ENCODE measurements at regions not wholly inside any gene's neighbourhood (a gene's known extent, or its start where the extent isn't known, plus 50 kb on each side); places are given as distances from the start of the nearest gene placed in this dataset.
"Not testable (repeated sequence)": the region's sequence is repeated elsewhere in the genome, so short reads cannot be mapped to it uniquely, and the experiment has no call there.

GRCh38 chr16:73951481-73951880 lies 345.1 kb upstream of the PSMD7 start:
- no peak overlapping the region for H3K9ac ChIP-seq (ENCODE audit: low read length)
- no peak for DNase-seq
- H4K12ac ChIP-seq (ENCODE audit: low read depth, low read length): no peak overlapping the region
- H3K36me3 ChIP-seq (ENCODE audit: control insufficient read depth in 1 of 2, insufficient read depth in 2 of 2, low read length in 2 of 2): no peaks in the 10 kb centered on the region
- no peak overlapping the region for H2AK5ac ChIP-seq (ENCODE audit: low read length)
- H3K18ac ChIP-seq (ENCODE audit: low read length): no peak overlapping the region
- no peaks in the 10 kb centered on the region for H3K4me1 ChIP-seq (ENCODE audit: control insufficient read depth in 1 of 2, insufficient read depth in 2 of 2, low read length in 2 of 2)
- H3K14ac ChIP-seq (ENCODE audit: low read length): no peak overlapping the region
- no peaks in the 10 kb centered on the region for H3K9me3 ChIP-seq (ENCODE audit: insufficient read depth, low read depth, low read length)
- H3K27ac ChIP-seq (ENCODE audit: low read depth, low read length): no peak overlapping the region
- no peak overlapping the region for H4K91ac ChIP-seq (ENCODE audit: low read depth, low read length)
- H3K79me1 ChIP-seq (ENCODE audit: low read length): no peaks in the 10 kb centered on the region
- no peak overlapping the region for H2BK120ac ChIP-seq (ENCODE audit: insufficient read depth, low read length, poor library complexity)
- no peak overlapping the region for H3K4me3 ChIP-seq (ENCODE audit: low read depth, low read length)
- H2AFZ ChIP-seq (ENCODE audit: insufficient read depth, low read length, poor library complexity): no peak overlapping the region
- no peaks in the 10 kb centered on the region for H3K79me2 ChIP-seq (ENCODE audit: control insufficient read depth, insufficient read depth, low read length, poor library complexity)
- no peak overlapping the region for H4K8ac ChIP-seq (ENCODE audit: low read depth, low read length)
- no peak overlapping the region for H3K4me2 ChIP-seq (ENCODE audit: low read length)
- no peak overlapping the region for H2BK12ac ChIP-seq (ENCODE audit: low read length)
- no peaks in the 10 kb centered on the region for H3K27me3 ChIP-seq (ENCODE audit: insufficient read depth, low read length)
- no peak overlapping the region for H3K4ac ChIP-seq (ENCODE audit: low read depth, low read length)
- H2BK5ac ChIP-seq (ENCODE audit: low read depth, low read length, poor library complexity): no peak overlapping the region
- no CpG with 5 or more reads among the region's 3 CpGs for WGBS (ENCODE audit: extremely low coverage, insufficient coverage, insufficient read length)
- H3K23ac ChIP-seq (ENCODE audit: low read length): no peak overlapping the region

DNA sequence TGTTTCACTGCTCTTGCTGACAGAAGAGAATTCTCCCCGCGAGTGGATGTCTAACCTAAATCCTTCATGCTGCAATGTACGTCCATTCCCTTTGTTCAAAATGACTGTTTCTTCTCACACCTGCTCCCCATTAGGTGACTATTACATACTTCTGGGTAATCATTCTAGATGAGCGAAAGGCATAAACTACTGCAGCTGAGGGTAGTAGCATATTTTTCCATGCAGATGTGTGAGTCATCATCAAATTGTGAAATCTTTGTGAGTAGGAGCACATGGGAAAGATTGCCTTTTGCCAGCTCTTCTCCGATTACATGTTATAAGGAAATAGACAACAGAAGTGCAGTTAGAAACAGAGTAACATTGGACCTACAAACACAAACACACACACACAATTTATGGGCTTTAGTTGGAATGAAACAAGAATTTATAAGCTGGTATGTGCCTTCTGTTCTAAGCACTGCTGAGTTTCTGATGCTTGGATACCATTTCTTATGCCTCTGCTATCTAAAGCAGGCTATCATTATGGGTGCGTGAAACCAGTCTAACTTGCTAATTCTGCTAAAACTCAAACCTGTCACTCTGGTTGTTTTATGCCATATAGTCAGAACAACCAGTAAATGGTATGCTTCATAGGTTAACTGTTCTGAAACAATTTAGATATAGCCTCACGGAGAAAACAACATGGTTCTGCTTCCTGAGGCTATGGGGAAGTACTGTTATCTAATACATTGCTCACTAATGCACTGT lies 346.9 kb upstream of the PSMD7 start:
- H3K9ac ChIP-seq (ENCODE audit: low read length): no peak overlapping the region
- no peaks in the 10 kb centered on the region for H3K36me3 ChIP-seq (ENCODE audit: control insufficient read depth in 1 of 2, insufficient read depth in 2 of 2, low read length in 2 of 2)
- H2BK12ac ChIP-seq (ENCODE audit: low read length): no peak overlapping the region
- no peaks in the 10 kb centered on the region for H3K4me1 ChIP-seq (ENCODE audit: control insufficient read depth in 1 of 2, insufficient read depth in 2 of 2, low read length in 2 of 2)
- no peak overlapping the region for H4K12ac ChIP-seq (ENCODE audit: low read depth, low read length)
- no peak overlapping the region for H3K4ac ChIP-seq (ENCODE audit: low read depth, low read length)
- H2AK5ac ChIP-seq (ENCODE audit: low read length): no peak overlapping the region
- H3K4me2 ChIP-seq (ENCODE audit: low read length): no peak overlapping the region
- DNase-seq: peak; percentile 72 to 96
- no peaks in the 10 kb centered on the region for H3K9me3 ChIP-seq (ENCODE audit: insufficient read depth, low read depth, low read length)
- no peak overlapping the region for H3K18ac ChIP-seq (ENCODE audit: low read length)
- WGBS (ENCODE audit: extremely low coverage, insufficient coverage, insufficient read length): no CpG with 5 or more reads among the region's 7 CpGs
- H4K8ac ChIP-seq (ENCODE audit: low read depth, low read length): no peak overlapping the region
- H2BK5ac ChIP-seq (ENCODE audit: low read depth, low read length, poor library complexity): no peak overlapping the region
- no peak overlapping the region for H3K14ac ChIP-seq (ENCODE audit: low read length)
- no peak overlapping the region for H3K4me3 ChIP-seq (ENCODE audit: low read depth, low read length)
- H3K79me1 ChIP-seq (ENCODE audit: low read length): no peaks in the 10 kb centered on the region
- no peak overlapping the region for H2BK120ac ChIP-seq (ENCODE audit: insufficient read depth, low read length, poor library complexity)
- H2AFZ ChIP-seq (ENCODE audit: insufficient read depth, low read length, poor library complexity): no peak overlapping the region
- H3K27me3 ChIP-seq (ENCODE audit: insufficient read depth, low read length): no peaks in the 10 kb centered on the region
- H3K23ac ChIP-seq (ENCODE audit: low read length): no peak overlapping the region
- H3K27ac ChIP-seq (ENCODE audit: low read depth, low read length): no peak overlapping the region
- no peaks in the 10 kb centered on the region for H3K79me2 ChIP-seq (ENCODE audit: control insufficient read depth, insufficient read depth, low read length, poor library complexity)
- no peak overlapping the region for H4K91ac ChIP-seq (ENCODE audit: low read depth, low read length)

- DNase-seq: no peak
- H4K8ac ChIP-seq (ENCODE audit: low read depth, low read length): no peak overlapping the region
Observed at GRCh38 chr16:73945631-73946030, 351.0 kb upstream of the PSMD7 start.

GRCh38 chr16:73943184-73943583 lies 353.4 kb upstream of the PSMD7 start:
- H3K27ac ChIP-seq (ENCODE audit: low read depth, low read length); H3K4me2 ChIP-seq (ENCODE audit: low read length); H3K4me1 ChIP-seq (ENCODE audit: control insufficient read depth in 1 of 2, insufficient read depth in 2 of 2, low read length in 2 of 2); H3K9ac ChIP-seq (ENCODE audit: low read length); H3K79me2 ChIP-seq (ENCODE audit: control insufficient read depth, insufficient read depth, low read length, poor library complexity); H4K12ac ChIP-seq (ENCODE audit: low read depth, low read length); H3K36me3 ChIP-seq (ENCODE audit: control insufficient read depth in 1 of 2, insufficient read depth in 2 of 2, low read length in 2 of 2); H2BK5ac ChIP-seq (ENCODE audit: low read depth, low read length, poor library complexity); H2BK12ac ChIP-seq (ENCODE audit: low read length); H4K8ac ChIP-seq (ENCODE audit: low read depth, low read length); H3K79me1 ChIP-seq (ENCODE audit: low read length); H3K4ac ChIP-seq (ENCODE audit: low read depth, low read length); H2BK120ac ChIP-seq (ENCODE audit: insufficient read depth, low read length, poor library complexity); H3K9me3 ChIP-seq (ENCODE audit: insufficient read depth, low read depth, low read length); H4K91ac ChIP-seq (ENCODE audit: low read depth, low read length); H2AFZ ChIP-seq (ENCODE audit: insufficient read depth, low read length, poor library complexity); H2AK5ac ChIP-seq (ENCODE audit: low read length); H3K23ac ChIP-seq (ENCODE audit: low read length); H3K14ac ChIP-seq (ENCODE audit: low read length); H3K4me3 ChIP-seq (ENCODE audit: low read depth, low read length); H3K18ac ChIP-seq (ENCODE audit: low read length); H3K27me3 ChIP-seq (ENCODE audit: insufficient read depth, low read length): not testable (repeated sequence)
- DNase-seq: peak; percentile 59 to 85
- no CpG with 5 or more reads among the region's 11 CpGs for WGBS (ENCODE audit: extremely low coverage, insufficient coverage, insufficient read length)

More at GRCh38 chr16:73945631-73946030, 351.0 kb upstream of the PSMD7 start:
- Histone ChIP-seq H3K4ac (ENCODE audit: low read depth, low read length) (no peak overlapping the region), H2BK5ac (ENCODE audit: low read depth, low read length, poor library complexity) (no peak overlapping the region), H3K27me3 (ENCODE audit: insufficient read depth, low read length) (no peaks in the 10 kb centered on the region), H2AFZ (ENCODE audit: insufficient read depth, low read length, poor library complexity) (no peak overlapping the region), H3K4me1 (ENCODE audit: control insufficient read depth in 1 of 2, insufficient read depth in 2 of 2, low read length in 2 of 2) (no peaks in the 10 kb centered on the region), H3K4me3 (ENCODE audit: low read depth, low read length) (no peak overlapping the region), H3K79me2 (ENCODE audit: control insufficient read depth, insufficient read depth, low read length, poor library complexity) (no peaks in the 10 kb centered on the region), H3K79me1 (ENCODE audit: low read length) (no peaks in the 10 kb centered on the region), H4K12ac (ENCODE audit: low read depth, low read length) (no peak overlapping the region), H3K23ac (ENCODE audit: low read length) (no peak overlapping the region), H2AK5ac (ENCODE audit: low read length) (no peak overlapping the region), H4K91ac (ENCODE audit: low read depth, low read length) (no peak overlapping the region), H3K9ac (ENCODE audit: low read length) (no peak overlapping the region), H3K27ac (ENCODE audit: low read depth, low read length) (no peak overlapping the region), H3K36me3 (ENCODE audit: control insufficient read depth in 1 of 2, insufficient read depth in 2 of 2, low read length in 2 of 2) (no peaks in the 10 kb centered on the region), H2BK120ac (ENCODE audit: insufficient read depth, low read length, poor library complexity) (no peak overlapping the region), H3K18ac (ENCODE audit: low read length) (no peak overlapping the region), H3K9me3 (ENCODE audit: insufficient read depth, low read depth, low read length) (no peaks in the 10 kb centered on the region), H2BK12ac (ENCODE audit: low read length) (no peak overlapping the region), H3K14ac (ENCODE audit: low read length) (no peak overlapping the region), H3K4me2 (ENCODE audit: low read length) (no peak overlapping the region)
- WGBS (ENCODE audit: extremely low coverage, insufficient coverage, insufficient read length): no CpG with 5 or more reads among the region's 4 CpGs
